ENCODE measurements at regions not wholly inside any gene's neighbourhood (a gene's known extent, or its start where the extent isn't known, plus 50 kb on each side); places are given as distances from the start of the nearest gene placed in this dataset.

- Histone ChIP-seq H3K4me2 (ENCODE audit: low read length) (peak overlapping the region; percentile 40), H3K9me3 (ENCODE audit: low read length) (no peaks in the 10 kb centered on the region), H3K4me3 (ENCODE audit: low read length) (peak overlapping the region; percentile 51), H3K27ac (ENCODE audit: low read length) (peak overlapping the region; percentile 97), H3K9ac (ENCODE audit: low read length) (peak overlapping the region; percentile 65), H3K27me3 (ENCODE audit: insufficient read depth, low read depth, low read length) (no peaks in the 10 kb centered on the region), H3K79me2 (replicated peaks; ENCODE audit: insufficient read depth, low read length) (no peaks in the 10 kb centered on the region), H3F3A (ENCODE audit: insufficient read depth, low read length, poor library complexity, severe bottlenecking) (peaks cover 19% of the 10 kb centered on the region), H2AFZ (ENCODE audit: low read depth, low read length) (no peak overlapping the region), H3K9me2 (ENCODE audit: insufficient read depth, low read length) (no peaks in the 10 kb centered on the region), H3K36me3 (ENCODE audit: insufficient read depth, low read length) (no peaks in the 10 kb centered on the region), H4K20me1 (ENCODE audit: insufficient read depth) (no peaks in the 10 kb centered on the region)
- TF ChIP-seq EP300 (conservative IDR thresholded peaks at IDR 0.05; ENCODE audit: poor library complexity, severe bottlenecking) = no peak
- no peak for TF ChIP-seq SMC3 (conservative IDR thresholded peaks at IDR 0.05; ENCODE audit: poor library complexity)
- no peak for TF ChIP-seq RAD21 (conservative IDR thresholded peaks at IDR 0.05)
Measured at GRCh38 chr15:26069231-26069641, 206.1 kb upstream of the ATP10A start.

- H3K4me3 ChIP-seq (ENCODE audit: low read length) = no peak overlapping the region
- H3K4me2 ChIP-seq (ENCODE audit: low read length) = no peak overlapping the region
- no peaks in the 10 kb centered on the region for H3K79me2 ChIP-seq (replicated peaks; ENCODE audit: insufficient read depth, low read length)
- H3K27ac ChIP-seq (ENCODE audit: low read length) = no peak overlapping the region
- H3K9ac ChIP-seq (ENCODE audit: low read length) = no peak overlapping the region
- H3K9me3 ChIP-seq (ENCODE audit: low read length) = no peaks in the 10 kb centered on the region
- no peaks in the 10 kb centered on the region for H3K9me2 ChIP-seq (ENCODE audit: insufficient read depth, low read length)
- no peaks in the 10 kb centered on the region for H3K27me3 ChIP-seq (ENCODE audit: insufficient read depth, low read depth, low read length)
- no peaks in the 10 kb centered on the region for H3K36me3 ChIP-seq (ENCODE audit: insufficient read depth, low read length)
- no peaks in the 10 kb centered on the region for H4K20me1 ChIP-seq (ENCODE audit: insufficient read depth)
- H2AFZ ChIP-seq (ENCODE audit: low read depth, low read length) = no peak overlapping the region
- H3F3A ChIP-seq (ENCODE audit: insufficient read depth, low read length, poor library complexity, severe bottlenecking) = peaks cover 19% of the 10 kb centered on the region
- TF ChIP-seq REST (IDR thresholded peaks at IDR 0.05; ENCODE audit: borderline replicate concordance) (no peak), SMC3 (conservative IDR thresholded peaks at IDR 0.05; ENCODE audit: poor library complexity) (no peak), MXI1 (conservative IDR thresholded peaks at IDR 0.05; ENCODE audit: poor library complexity, severe bottlenecking) (no peak), CTCF (IDR thresholded peaks at IDR 0.05; ENCODE audit: poor library complexity, severe bottlenecking) (no peak), TAF1 (IDR thresholded peaks at IDR 0.05; ENCODE audit: low read depth) (no peak), POLR2AphosphoS5 (IDR thresholded peaks at IDR 0.05) (no peak), RAD21 (conservative IDR thresholded peaks at IDR 0.05) (no peak), EP300 (conservative IDR thresholded peaks at IDR 0.05; ENCODE audit: poor library complexity, severe bottlenecking) (no peak), EZH2 (IDR thresholded peaks at IDR 0.05; ENCODE audit: borderline replicate concordance, insufficient read depth, low read length, poor library complexity, severe bottlenecking) (no peak)
Measured at GRCh38 chr15:26066896-26067295, 203.8 kb upstream of the ATP10A start.

GRCh38 chr15:26065723-26066122 is 202.6 kb upstream of the ATP10A start:
- H3F3A ChIP-seq (ENCODE audit: insufficient read depth, low read length, poor library complexity, severe bottlenecking) = peaks cover 12% of the 10 kb centered on the region

More at GRCh38 chr15:26065723-26066122, 202.6 kb upstream of the ATP10A start:
- H2AFZ ChIP-seq (ENCODE audit: low read depth, low read length) = no peak overlapping the region
- H3K4me3 ChIP-seq (ENCODE audit: low read length) = no peak overlapping the region
- H3K4me2 ChIP-seq (ENCODE audit: low read length) = no peak overlapping the region
- H3K27ac ChIP-seq (ENCODE audit: low read length) = no peak overlapping the region
- no peak for TF ChIP-seq CTCF (IDR thresholded peaks at IDR 0.05; ENCODE audit: poor library complexity, severe bottlenecking)
- no peaks in the 10 kb centered on the region for H3K27me3 ChIP-seq (ENCODE audit: insufficient read depth, low read depth, low read length)
- H3K36me3 ChIP-seq (ENCODE audit: insufficient read depth, low read length) = no peaks in the 10 kb centered on the region
- H3K79me2 ChIP-seq (replicated peaks; ENCODE audit: insufficient read depth, low read length) = no peaks in the 10 kb centered on the region
- no peaks in the 10 kb centered on the region for H3K9me2 ChIP-seq (ENCODE audit: insufficient read depth, low read length)
- H3K9ac ChIP-seq (ENCODE audit: low read length) = no peak overlapping the region
- H3K9me3 ChIP-seq (ENCODE audit: low read length) = no peaks in the 10 kb centered on the region
- no peaks in the 10 kb centered on the region for H4K20me1 ChIP-seq (ENCODE audit: insufficient read depth)

Data from neural cell (in vitro differentiated cells).